ENCODE measurements at regions not wholly inside any gene's neighbourhood (a gene's known extent, or its start where the extent isn't known, plus 50 kb on each side); places are given as distances from the start of the nearest gene placed in this dataset.
"Not testable (repeated sequence)": the region's sequence is repeated elsewhere in the genome, so short reads cannot be mapped to it uniquely, and the experiment has no call there.

DNA sequence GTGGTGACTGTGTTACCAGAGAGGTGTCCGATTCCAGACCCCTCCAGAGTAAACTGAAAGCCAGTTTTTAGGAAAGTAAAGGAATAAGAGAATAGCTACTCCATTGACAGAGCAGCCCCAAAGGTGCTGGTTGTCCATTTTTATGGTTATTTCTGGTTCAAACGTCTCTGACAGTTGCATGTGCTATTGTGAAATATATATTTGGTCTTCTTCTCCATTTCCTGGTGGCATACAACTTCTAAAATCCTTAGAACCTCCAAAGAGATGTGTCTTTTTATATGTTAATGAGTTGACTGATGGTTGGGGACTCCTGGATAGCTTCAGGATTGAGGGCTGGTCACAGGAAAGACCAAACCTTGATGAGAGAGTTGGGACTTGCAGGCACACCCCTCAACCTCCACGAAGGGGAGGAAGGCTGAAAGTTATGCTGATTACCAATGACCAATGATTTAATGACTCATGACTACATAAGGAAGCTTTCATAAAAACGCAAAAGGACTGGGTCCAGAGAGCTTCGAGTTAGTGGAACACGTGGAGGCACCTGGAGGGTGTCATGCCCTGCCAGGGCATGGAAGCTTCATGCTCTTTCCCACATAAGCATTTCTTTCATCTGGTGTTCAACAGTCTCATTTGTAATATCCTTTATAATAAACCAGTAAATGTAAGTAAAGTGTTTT is 100.7 kb downstream of the SLC16A1 start:
- DNase-seq (ENCODE audit: low read depth in 2 of 2, low spot score in 1 of 2): no peak

DNA sequence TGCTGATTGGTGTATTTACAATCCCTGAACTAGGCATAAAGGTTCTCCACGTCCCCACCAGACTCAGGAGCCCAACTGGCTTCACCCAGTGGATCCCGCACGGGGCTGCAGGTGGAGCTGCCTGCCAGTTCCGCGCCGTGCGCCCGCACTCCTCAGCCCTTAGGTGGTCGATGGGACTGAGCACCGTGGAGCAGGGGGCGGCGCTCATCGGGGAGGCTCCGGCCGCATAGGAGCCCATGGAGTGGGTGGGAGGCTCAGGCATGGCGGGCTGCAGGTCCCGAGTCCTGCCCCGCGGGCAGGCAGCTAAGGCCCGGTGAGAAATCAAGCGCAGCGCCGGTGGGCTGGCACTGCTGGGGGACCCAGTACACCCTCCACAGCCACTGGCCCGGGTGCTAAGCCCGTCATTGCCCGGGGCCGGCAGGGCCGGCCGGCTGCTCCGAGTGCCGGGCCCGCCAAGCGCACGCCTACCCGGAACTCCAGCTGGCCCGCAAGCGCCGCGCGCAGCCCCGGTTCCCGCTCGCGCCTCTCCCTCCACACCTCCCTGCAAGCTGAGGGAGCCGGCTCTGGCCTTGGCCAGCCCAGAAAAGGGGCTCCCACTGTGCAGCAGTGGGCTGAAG is 101.5 kb downstream of the SLC16A1 start:
- DNase-seq (ENCODE audit: low read depth in 2 of 2, low spot score in 1 of 2): not testable (repeated sequence)

DNA sequence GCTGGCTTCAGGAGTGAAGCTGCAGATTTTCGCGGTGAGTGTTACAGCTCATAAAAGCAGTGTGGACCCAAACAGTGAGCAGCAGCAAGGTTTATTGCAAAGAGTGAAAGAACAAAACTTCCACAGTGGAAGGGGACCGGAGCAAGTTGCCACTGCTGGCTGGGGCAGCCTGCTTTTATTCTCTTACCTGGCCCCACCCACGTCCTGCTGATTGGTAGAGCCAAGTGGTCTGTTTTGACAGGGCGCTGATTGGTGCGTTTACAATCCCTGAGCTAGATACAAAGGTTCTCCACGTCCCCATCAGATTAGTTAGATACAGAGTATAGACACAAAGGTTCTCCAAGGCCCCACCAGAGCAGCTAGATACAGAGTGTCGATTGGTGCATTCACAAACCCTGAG is 102.1 kb downstream of the SLC16A1 start:
- not testable (repeated sequence) for DNase-seq (ENCODE audit: low read depth in 2 of 2, low spot score in 1 of 2)

DNA sequence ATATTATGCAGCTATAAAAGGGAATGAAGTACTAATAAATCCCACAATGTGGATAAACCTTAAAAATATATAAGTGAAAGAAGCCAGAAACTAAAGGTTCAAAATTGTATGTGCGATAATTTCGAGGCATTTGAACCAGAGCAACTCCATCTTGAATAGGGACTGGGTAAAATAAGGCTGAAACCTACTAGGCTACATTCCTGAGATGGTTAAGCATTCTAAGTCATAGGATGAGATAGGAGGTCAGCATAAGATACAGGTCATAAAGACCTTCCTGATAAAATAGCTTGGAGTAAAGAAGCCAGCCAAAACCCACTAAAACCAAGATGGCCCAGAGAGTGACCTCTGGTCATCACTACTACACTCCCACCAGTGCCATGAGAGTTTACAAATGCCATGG is 103.1 kb downstream of the SLC16A1 start:
- DNase-seq (ENCODE audit: low read depth in 2 of 2, low spot score in 1 of 2): no peak

DNA sequence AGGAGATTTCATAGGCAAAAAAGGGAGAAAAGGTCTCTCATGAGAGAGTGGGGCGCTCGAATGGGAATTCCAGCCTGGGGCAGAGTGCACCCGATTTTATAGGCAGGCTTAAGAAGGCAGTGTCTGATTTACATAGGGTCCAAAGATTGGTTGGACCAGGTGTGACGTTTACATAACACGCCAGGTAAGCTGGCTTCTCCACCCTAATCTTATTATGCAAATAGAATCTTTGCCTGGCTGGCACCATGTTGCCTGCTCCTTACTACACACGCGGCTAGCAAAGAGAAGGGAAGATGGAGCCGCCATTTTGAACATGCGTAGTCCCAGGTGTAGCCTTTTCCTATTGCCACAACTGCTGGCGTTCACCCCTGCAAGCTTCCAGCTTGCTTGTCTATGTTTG is 103.7 kb downstream of the SLC16A1 start:
- no peak for DNase-seq (ENCODE audit: low read depth in 2 of 2, low spot score in 1 of 2)

DNA sequence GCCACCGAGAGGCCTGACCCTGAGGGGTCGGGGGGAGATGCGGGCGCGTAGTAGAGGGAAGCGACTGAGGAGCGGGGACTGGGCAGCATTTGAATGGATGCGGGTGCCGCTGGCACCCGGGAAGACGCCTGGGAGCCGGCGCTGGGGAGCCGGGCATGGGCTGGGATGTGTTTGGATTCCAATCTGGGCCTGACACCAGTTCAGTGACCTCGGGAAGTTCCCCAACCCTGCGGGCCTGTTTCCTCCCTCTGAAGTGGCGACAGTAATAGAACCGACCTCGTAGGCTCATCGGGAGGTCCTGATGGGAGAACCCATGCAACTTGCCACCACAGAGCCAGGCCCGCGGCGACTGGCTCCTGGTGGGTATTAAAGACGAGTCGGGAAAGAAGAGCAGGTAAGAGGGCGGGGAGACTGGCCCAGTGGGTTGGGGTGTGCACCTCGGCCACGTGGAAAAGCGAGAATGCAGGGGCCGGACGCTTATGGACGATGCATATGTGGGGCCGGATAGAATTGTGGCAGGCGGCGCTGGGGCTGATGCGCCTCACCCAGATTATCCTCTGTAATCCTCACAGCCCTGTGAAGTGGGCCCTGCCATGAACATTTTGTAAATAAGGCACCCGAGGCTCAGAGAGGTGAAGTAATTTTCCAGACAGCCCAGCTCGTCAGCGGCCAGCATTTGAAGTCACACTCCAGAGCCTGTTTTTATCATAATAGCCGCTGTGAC is 105.8 kb downstream of the SLC16A1 start:
- no peak for DNase-seq (ENCODE audit: low read depth in 2 of 2, low spot score in 1 of 2)

DNA sequence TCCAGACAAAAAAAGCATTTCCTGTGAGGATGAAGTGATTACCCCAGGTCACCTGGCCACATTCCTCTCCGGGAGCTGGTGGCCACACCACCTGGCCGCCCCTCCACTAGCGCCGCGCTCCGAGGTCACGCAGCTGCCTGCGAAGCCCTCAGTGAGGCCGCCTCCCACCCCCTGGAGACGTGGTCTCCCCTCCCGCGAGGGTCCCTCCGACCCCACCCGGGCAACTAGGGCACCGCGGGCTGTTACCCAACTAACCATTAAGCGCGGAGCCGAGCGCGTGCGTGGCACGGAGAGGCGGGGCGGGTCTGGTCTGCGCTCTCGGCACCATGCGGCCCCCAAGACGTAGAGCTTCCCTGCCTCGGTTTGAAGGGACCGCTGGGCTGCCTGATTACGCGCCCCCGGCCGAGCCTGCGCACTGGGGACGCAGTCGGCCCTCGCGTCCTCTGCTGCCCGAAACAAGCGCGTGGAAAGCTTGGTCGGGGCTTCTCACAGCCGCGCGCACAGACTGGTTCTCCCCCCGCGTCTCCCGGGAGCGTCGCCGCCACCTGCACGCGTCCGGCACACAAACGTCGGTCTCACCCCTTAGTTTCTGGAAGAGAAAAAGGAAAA is 106.5 kb downstream of the SLC16A1 start:
- no peak for DNase-seq (ENCODE audit: low read depth in 2 of 2, low spot score in 1 of 2)

DNA sequence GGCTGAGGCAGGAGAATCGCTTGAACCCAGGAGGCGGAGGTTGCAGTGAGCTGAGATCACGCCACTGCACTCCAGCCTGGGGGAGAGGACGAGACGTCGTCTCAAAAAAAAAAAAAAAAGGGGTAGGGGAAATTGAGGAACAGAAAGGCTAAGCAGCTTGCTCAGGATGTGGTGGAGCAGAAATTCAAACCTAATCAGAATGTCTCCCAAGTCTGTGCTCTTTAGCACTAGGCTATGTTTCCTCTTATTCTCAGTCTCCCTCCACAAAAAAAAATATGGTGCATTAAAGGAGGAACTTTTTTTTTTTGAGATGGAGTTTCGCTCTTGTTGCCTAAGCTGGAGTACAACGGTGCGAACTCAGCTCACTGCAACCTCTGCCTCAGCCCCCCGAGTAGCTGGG is 114.2 kb downstream of the SLC16A1 start:
- no peak for DNase-seq (ENCODE audit: low read depth in 2 of 2, low spot score in 1 of 2)

DNA sequence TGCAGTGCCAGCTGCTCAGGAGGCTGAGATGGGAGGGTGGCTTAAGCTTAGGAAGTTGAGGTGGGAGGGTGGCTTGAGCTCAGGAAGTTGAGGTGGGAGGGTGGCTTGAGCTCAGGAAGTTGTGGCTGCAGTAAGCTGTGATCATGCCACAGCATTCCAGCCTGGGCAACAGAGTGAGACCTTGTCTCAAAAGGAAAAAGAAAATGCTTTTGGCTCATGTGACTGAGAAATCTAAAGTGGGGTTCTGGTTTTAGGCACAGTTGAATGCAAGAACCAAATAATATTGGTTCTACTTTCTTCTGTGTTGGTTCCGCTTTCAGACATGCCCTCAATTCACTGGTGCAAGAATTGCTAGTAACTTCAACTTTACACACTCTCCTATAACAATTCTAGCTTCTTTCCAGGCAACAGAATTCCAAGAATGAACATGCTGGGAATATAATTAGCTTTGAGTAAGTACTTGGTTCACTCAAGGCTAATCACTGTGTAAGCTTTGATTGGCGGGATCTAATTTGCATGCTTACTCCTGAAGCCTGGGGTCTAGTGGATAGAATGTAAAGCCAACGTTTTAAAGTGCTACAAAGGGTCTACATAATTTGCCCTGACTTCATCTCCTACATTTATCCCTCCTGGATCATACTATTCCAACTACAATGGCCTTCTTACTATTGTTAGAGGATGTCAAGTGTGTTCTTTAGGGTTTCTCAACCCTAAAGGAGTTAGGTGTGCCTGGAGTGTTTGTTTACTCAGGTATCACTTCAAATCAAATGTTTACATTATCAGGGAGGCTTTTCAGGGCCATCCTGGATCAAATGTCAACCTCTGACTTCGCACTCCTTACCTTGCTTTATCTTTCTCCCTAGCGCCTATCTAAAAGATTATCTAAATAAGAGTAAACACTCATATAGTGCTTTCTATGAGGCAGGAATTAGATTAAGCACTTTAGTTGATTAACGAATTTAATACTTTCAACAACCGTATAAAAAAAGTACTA is 115.1 kb downstream of the SLC16A1 start:
- no peak for DNase-seq (ENCODE audit: low read depth in 2 of 2, low spot score in 1 of 2)

DNA sequence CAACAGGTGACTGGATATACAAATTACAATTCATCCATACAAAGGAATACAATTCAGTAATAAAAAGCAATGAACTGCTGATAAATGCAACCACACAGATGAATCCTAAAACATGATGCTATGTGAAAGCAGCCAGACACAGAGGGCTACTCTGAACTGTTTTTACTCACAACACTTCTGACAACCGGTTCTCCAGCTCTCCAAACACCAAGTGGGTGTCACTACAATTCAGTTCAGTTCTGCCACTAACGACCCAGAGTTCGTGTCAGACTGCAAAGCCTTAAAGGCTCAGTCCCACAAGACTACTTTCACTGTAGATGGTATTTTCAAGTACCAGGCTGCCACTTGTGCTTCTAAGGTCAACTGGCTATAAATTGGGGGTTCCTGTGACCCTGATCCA is 119.4 kb downstream of the SLC16A1 start:
- DNase-seq (ENCODE audit: low read depth in 2 of 2, low spot score in 1 of 2): no peak

DNA sequence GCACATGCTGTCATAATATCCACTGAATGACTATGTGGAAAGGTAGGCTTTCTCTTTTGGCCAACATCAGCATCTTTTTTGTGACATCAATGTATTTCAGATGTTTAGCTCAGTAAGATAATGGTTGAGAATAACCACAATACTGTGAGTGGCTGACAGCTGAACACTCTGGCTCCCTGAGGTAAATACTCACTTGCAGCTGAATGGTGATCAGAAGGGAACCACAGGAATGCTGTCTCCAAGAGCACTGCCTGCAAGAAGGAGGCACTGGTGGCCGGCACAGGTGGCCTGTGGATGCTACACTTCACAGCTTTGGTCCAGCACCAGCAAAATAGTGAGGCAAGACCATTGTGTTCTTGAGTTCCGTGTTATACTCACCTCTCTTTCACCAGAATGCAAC is 118.7 kb upstream of the PPM1J start:
- no peak for DNase-seq (ENCODE audit: low read depth in 2 of 2, low spot score in 1 of 2)

DNA sequence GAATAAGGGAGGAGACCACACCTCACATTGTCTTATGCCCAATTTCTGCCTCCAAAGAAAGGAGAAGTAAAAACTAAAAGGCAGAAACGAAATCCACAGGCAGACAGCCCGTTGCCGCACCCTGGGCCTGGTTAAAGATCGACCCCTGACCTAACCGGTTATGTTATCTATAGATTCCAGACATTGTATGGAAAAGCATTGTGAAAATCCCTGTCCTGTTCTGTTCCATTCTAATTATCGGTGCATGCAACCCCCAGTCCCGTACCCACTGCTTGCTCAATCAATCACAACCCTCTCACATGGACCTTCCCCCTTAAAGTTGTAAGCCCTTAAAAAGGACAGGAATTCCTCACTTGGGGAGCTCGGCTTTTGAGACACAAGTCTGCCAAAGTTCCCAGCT is 117.1 kb upstream of the PPM1J start:
- DNase-seq (ENCODE audit: low read depth in 2 of 2, low spot score in 1 of 2): not testable (repeated sequence)

DNA sequence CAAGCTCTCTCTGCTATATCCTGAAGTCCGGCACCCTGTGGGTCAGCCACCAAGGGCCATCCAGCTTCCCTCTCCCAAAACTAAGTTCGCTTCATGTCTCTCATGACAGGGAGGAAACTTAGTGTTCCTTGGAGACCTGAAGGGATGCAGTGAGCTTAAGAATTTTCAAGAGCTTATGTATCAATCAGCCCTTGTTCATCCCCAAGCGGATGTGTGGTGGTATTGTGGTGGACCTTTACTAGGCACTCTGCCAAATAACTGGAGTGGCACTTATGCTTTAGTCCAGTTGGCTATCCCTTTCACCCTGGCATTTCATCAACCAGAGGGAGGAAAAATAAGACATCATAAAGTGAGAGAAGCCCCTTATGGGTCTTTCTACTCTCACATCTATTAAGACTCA is 114.6 kb upstream of the PPM1J start:
- not testable (repeated sequence) for DNase-seq (ENCODE audit: low read depth in 2 of 2, low spot score in 1 of 2)

DNA sequence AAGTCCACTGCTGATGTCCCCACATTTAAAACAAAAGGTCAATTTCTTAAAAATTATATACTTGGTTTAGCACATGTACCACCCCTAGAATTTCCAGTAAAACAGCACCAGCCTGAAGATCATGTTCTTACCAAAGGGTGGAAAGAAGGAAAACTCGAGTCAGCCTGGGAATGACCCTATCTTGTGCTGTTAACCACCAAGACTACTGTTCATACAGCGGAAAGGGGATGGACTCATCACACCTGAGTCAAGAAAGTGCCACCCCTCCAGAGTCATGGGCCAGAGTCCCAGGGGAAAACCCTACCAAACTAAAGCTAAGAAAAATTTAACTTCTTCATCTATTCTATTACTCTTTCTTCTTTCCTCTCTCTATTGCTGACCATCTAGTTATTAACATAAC is 113.6 kb upstream of the PPM1J start:
- no peak for DNase-seq (ENCODE audit: low read depth in 2 of 2, low spot score in 1 of 2)

DNA sequence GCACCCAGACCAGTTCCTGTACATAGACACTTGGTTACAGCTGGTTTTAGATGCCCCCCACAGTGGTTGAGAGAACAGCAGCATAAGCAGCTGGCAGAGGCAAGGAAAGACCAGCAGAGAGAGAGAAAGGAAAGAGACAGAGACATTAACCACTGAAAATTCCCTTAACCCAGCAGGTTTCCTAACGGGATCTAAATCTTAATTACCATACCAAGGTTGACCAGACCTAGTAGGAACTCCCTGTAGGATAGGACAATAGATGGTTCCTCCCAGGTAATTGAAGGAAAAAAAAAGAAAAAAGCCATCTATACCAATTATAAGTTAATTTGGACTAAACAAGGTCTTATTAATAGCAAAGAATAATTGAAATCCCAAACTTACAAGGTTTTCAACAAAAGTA is 112.3 kb upstream of the PPM1J start:
- not testable (repeated sequence) for DNase-seq (ENCODE audit: low read depth in 2 of 2, low spot score in 1 of 2)

DNA sequence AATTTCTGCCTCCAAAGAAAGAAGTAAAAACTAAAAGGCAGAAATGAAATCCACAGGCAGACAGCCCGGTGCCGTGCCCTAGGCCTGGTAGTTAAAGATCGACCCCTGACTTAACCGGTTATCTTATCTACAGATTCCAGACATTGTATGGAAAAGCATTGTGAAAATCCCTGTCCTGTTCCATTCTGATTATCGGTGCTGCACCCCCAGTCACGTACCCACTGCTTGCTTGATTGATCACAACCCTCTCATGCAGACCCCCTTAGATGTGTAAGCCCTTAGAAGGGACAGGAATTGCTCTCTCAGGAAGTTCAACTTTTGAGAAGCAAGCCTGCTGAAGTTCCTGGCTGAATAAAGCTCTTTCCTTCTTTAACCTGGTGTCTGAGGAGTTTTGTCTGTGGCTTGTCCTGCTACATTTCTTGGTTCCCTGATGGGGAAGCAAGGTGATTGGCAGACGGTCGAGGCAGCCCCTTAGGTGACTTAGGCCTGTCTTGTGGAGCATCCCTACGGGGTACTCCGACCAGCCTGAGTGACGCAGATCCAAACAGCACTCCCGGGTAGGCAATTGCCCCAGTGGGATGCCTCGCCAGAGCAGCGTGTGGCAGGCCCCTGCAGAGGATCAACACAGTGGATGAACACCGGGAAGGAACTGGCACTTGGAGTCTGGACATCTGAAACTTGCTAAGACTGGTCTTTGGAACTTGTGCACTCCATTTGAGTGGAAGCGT is 111.2 kb upstream of the PPM1J start:
- no peak for DNase-seq (ENCODE audit: low read depth in 2 of 2, low spot score in 1 of 2)

DNA sequence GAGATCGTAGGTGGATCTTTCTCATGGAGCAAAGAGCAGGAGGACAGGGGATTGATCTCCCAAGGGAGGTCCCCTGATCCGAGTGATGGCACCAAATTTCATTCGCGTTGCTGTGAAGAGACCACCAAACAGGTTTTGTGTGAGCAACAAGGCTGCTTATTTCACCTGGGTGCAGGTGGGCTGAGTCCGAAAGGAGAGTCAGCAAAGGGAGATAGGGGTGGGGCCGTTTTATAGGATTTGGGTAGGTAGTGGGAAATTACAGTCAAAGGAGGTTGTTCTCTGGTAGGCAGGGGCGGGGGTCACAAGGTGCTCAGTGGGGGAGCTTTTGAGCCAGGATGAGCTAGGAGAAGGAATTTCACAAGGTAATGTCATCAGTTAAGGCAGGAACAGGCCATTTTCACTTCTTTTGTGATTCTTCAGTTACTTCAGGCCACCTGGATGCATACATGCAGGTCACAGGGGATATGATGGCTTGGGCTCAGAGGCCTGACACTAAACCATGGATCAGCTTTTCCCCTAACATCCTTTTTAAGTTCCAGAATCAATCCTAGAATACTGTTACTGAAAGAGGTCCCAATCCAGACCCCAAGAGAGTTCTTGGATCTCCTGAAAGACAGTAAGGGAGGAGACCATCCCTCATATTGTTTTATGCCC is 110.6 kb upstream of the PPM1J start:
- DNase-seq (ENCODE audit: low read depth in 2 of 2, low spot score in 1 of 2): not testable (repeated sequence)

DNA sequence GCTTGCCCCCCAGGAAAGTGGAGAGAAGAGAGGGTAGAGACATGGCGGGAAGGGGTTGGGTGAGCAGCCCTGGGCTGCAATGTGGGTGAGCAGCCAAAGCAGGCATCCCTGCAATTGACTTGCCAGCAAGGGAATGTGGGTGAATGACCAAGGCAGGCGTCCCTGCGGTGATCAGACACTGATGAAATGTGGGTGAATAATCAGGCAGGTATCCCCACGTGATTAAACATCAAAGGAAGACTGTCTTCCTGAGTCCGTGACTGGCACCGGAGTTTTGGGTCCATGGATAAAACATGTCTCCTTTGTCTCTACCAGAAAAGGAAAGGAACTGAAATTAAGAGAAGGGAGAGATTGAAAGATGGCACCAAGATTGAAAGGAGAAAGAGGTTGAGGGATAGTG is 109.9 kb upstream of the PPM1J start:
- not testable (repeated sequence) for DNase-seq (ENCODE audit: low read depth in 2 of 2, low spot score in 1 of 2)

DNA sequence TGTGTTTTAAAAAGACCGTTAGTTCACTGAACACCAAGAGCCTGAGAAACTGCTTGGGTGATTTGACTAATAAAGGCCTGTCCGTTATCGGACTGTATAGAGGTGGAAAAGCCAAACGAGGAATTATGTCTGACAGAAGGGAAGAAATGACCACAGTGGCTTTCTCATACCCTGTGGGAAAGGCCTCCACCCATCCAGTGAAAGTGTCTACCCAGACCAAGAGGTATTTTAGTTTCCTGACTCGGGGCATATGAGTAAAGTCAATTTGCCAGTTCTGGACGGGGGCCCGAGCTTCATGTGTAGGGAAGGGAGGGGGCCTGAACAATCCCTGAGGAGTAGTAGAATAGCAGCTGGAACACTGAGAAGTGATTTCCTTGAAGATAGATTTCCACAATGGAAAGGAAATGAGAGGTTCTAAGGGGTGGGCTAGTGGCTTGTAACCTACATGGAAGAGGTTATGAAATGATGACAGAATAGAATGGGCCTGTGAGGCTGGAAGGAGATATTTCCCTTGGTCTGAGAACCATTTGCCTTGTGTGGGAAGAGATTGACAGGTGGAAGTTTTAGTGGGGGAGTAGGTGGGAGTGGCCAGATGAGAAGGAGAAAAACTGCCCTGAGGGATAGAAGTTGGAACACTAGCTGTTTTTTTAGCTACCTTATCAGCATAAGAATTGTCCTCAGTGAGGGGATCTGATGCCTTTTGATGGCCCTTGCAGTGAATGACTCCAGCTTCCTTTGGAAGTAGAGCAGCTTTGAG is 106.4 kb upstream of the PPM1J start:
- DNase-seq (ENCODE audit: low read depth in 2 of 2, low spot score in 1 of 2): not testable (repeated sequence)

All from stimulated activated CD8-positive, alpha-beta memory T cell treated with anti-CD3 and anti-CD28 coated beads, Interleukin-4, amount 100 ng/mL, for 1 hour (primary cell).